BJ (cell line): ENCODE measurements at regions not wholly inside any gene's neighbourhood (a gene's known extent, or its start where the extent isn't known, plus 50 kb on each side); places are given as distances from the start of the nearest gene placed in this dataset.

ENCODE experiments used
- CTCF ChIA-PET: fragments of 350-600 bp; formaldehyde crosslinking; extraction: SDS; loops from one replicate; lab custom pipeline; 2021; ENCODE audit warnings: antibody characterized with exemption, inconsistent platforms; lab: Yijun Ruan, JAX
- POLR2A ChIA-PET: fragments of 300-600 bp; sonication (Branson Sonifier 250); formaldehyde crosslinking; extraction: SDS; loops from one replicate; lab custom pipeline; 2021; ENCODE audit warnings: antibody characterized with exemption; lab: Charles Lee
- DNase-seq: peaks from one replicate; pipeline ENCODE4 v3.0.0-alpha.2; 2011; ENCODE audit warnings: low read depth
- H3K27me3 ChIP-seq: 2 replicates; pipeline ENCODE4 v1.6.0; 2011; ENCODE audit warnings: low read length; ENCODE audit not compliant: control insufficient read depth, insufficient read depth
- H3K36me3 ChIP-seq: 2 replicates; pipeline ENCODE4 v1.5.1; 2011; ENCODE audit warnings: low read length; ENCODE audit not compliant: control insufficient read depth, insufficient read depth
- H3K4me3 ChIP-seq: 2 replicates; pipeline ENCODE4 v1.5.1; 2011; ENCODE audit warnings: low read depth, mild to moderate bottlenecking, control low read depth, low read length
- TF ChIP-seq, protein P1 (sequence below): IDR thresholded peaks from 2 replicates; pipeline ENCODE4 v1.5.1; 2011; ENCODE audit warnings: low read depth, mild to moderate bottlenecking, control low read depth, inconsistent platforms, low read length, moderate library complexity; ENCODE audit not compliant: insufficient read depth

DNA sequence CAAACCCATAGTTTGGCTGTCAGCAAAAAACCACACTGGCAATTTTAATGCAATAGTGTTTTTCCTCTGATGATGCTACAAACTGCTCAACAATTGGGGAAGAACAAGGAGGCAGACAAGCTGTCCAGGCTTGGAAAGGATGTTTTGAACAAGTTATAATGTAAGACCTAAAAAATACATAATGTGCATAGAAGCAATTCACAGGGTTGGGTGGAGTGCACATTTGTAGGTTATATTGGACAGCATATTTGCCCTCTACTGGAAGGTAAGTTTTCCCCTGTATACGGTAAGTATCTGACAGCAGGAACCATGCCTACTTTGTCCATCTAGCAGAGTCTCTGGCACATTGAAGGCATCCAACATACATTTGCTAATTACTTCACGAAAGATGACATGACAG lies 114.3 kb upstream of the PUM3 start:
- ChIA-PET CTCF (interaction anchor here (0.5 kb wide), 1 partner anchor 27 kb away, joined by 3 read pairs; no protein-coding TSS in a partner anchor), POLR2A (no interaction called here)
- no peak for DNase-seq
- Histone ChIP-seq H3K4me3 (no peak overlapping the region), H3K36me3 (no peaks in the 10 kb centered on the region), H3K27me3 (no peaks in the 10 kb centered on the region)
- TF ChIP-seq, protein P1, sequence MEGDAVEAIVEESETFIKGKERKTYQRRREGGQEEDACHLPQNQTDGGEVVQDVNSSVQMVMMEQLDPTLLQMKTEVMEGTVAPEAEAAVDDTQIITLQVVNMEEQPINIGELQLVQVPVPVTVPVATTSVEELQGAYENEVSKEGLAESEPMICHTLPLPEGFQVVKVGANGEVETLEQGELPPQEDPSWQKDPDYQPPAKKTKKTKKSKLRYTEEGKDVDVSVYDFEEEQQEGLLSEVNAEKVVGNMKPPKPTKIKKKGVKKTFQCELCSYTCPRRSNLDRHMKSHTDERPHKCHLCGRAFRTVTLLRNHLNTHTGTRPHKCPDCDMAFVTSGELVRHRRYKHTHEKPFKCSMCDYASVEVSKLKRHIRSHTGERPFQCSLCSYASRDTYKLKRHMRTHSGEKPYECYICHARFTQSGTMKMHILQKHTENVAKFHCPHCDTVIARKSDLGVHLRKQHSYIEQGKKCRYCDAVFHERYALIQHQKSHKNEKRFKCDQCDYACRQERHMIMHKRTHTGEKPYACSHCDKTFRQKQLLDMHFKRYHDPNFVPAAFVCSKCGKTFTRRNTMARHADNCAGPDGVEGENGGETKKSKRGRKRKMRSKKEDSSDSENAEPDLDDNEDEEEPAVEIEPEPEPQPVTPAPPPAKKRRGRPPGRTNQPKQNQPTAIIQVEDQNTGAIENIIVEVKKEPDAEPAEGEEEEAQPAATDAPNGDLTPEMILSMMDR = no peak

DNA sequence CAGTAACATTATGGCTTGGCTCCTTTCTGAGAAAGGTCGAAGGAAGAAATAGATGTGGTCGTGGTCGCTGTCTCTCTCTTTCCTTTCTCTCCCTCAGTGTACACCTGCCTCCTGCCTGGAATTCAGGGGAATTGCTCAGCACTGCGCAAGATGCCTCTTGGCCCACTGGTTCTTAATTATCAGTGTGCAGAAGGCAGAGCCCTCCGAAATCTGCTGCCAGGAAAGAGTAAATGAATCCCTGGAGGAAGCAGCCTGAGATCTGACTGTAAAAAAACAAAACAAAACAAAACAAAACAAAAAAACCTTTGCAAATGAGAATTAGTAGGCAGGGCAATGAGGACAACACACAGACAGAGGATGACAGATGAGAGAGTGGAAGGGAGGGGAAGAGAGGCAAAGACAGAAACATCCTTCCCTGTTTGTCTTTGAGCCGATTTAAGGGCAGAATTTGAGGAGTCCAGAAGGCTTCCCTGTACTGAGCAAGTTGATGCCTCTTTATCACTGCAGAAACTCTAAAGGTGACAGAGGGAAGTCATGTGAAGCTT lies 113.8 kb upstream of the PUM3 start:
- ChIA-PET POLR2A (no interaction called here), CTCF (interaction anchor here (0.5 kb wide), 1 partner anchor 27 kb away, joined by 3 read pairs; no protein-coding TSS in a partner anchor)

DNA sequence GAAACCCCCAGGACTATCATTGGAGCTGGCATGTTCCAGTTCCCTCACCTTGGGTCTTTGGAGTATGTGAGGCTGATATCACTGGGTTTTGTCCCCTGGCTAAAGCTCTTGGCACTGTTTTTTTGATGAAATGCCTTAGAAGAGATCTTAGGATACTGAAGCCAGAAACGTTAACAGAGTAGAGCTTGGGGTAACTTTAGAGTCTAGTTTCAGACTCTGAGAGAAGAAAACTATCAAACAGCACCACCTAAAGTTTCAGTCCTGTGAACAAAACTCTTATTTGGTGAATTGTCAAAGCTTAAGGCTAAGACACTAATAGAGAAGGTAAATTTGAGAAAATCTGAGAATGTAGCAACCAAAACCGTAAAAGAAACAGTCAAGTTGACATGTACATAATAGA lies 111.7 kb upstream of the PUM3 start:
- TF ChIP-seq, protein P1 = no peak
- H3K4me3 ChIP-seq = no peak overlapping the region
- no peak for DNase-seq
- ChIA-PET CTCF (interaction anchor here (0.6 to 1.5 kb wide), 3 partner anchors 12 to 52 kb away, joined by 3 read pairs; no protein-coding TSS in a partner anchor), POLR2A (no interaction called here)
- no peaks in the 10 kb centered on the region for H3K36me3 ChIP-seq
- no peaks in the 10 kb centered on the region for H3K27me3 ChIP-seq

More for the DNA sequence above, 113.8 kb upstream of the PUM3 start:
- no peaks in the 10 kb centered on the region for H3K36me3 ChIP-seq
- DNase-seq = no peak
- no peak overlapping the region for H3K4me3 ChIP-seq
- TF ChIP-seq, protein P1 = no peak
- H3K27me3 ChIP-seq = no peaks in the 10 kb centered on the region

DNA sequence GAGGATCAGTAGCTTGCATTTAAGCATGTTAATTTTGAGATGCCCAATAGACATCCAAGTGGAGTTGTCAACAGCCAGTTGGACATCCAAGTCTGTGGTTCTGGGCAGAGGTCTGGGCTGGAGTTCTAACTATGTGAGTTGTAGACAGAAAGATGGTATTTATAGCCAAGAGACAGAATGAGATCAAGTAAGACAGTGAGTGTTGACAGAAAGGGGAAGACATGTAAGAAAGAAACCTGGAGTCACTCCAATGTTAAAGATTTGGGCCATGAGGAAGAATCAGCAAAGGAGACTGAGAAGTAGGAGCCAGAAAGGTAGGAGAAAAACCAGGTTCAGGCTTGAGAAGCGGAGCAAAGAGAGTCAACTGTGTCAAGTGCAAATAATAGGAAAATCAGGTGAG lies 95.5 kb upstream of the PUM3 start:
- TF ChIP-seq, protein P1 = no peak
- POLR2A ChIA-PET = no interaction called here
- Histone ChIP-seq H3K4me3 (no peak overlapping the region), H3K27me3 (no peaks in the 10 kb centered on the region; the same call in 1 of the 2 replicates), H3K36me3 (no peaks in the 10 kb centered on the region)
- DNase-seq = no peak
- CTCF ChIA-PET = no interaction called here

DNA sequence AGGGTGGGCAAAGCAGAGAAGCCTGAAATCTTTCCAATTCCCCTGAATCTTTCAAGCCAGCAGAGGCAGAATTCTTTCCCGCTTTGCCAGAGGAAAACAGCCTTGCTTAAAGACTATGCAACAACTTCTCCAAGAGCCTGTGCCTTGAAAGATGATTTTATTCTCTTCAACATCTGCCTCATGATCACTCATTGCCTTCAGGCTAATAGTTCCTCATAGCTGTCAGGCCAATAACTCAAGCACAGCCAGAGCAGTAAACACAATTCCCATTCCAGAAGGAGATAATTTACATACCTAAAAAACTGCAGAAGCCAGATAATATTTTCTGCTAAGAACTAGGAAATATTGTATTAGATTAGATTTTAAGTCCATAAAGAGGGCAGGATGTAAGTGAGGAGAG lies 92.3 kb upstream of the PUM3 start:
- TF ChIP-seq, protein P1 = no peak
- POLR2A ChIA-PET = no interaction called here
- peak; percentile 28 for DNase-seq
- CTCF ChIA-PET = no interaction called here
- Histone ChIP-seq H3K4me3 (no peak overlapping the region), H3K36me3 (no peaks in the 10 kb centered on the region), H3K27me3 (no peaks in the 10 kb centered on the region; the same call in 1 of the 2 replicates)
